ENCODE measurements at regions not wholly inside any gene's neighbourhood (a gene's known extent, or its start where the extent isn't known, plus 50 kb on each side); places are given as distances from the start of the nearest gene placed in this dataset.

DNA sequence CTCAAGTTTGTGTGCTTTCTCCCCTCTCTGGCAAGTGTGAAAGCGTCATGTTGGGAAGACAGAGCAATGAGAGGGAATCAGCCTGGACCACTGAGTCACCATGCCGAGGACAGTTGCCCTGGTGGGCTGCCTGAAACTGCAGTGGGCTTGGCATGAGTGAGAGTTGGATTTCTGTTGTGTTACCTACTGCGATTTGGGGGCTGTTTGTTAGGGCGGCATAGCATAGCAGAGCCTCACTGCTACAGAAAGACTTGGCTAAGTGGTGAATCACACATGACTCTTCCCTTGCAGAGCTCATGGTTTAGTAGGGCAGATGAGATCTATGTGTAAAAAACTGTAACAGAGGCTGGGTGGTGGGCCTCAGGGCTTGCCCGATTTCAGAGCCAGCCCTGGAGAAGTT lies 324.6 kb downstream of the C16orf95 start:
- POLR2A ChIA-PET, result no interaction called here
- TF ChIP-seq, protein P1, sequence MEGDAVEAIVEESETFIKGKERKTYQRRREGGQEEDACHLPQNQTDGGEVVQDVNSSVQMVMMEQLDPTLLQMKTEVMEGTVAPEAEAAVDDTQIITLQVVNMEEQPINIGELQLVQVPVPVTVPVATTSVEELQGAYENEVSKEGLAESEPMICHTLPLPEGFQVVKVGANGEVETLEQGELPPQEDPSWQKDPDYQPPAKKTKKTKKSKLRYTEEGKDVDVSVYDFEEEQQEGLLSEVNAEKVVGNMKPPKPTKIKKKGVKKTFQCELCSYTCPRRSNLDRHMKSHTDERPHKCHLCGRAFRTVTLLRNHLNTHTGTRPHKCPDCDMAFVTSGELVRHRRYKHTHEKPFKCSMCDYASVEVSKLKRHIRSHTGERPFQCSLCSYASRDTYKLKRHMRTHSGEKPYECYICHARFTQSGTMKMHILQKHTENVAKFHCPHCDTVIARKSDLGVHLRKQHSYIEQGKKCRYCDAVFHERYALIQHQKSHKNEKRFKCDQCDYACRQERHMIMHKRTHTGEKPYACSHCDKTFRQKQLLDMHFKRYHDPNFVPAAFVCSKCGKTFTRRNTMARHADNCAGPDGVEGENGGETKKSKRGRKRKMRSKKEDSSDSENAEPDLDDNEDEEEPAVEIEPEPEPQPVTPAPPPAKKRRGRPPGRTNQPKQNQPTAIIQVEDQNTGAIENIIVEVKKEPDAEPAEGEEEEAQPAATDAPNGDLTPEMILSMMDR (IDR thresholded peaks at IDR 0.05; ENCODE audit: insufficient read depth, low read length, missing control alignments), result no peak
- CTCF ChIA-PET, result interaction anchor here (1.0 kb wide), 1 partner anchor 428 kb away, joined by 3 read pairs; no protein-coding TSS in a partner anchor
- H3K4me3 ChIP-seq (ENCODE audit: low read depth, low read length), result no peak overlapping the region
- no peak for DNase-seq (ENCODE audit: low read depth, low spot score)

DNA sequence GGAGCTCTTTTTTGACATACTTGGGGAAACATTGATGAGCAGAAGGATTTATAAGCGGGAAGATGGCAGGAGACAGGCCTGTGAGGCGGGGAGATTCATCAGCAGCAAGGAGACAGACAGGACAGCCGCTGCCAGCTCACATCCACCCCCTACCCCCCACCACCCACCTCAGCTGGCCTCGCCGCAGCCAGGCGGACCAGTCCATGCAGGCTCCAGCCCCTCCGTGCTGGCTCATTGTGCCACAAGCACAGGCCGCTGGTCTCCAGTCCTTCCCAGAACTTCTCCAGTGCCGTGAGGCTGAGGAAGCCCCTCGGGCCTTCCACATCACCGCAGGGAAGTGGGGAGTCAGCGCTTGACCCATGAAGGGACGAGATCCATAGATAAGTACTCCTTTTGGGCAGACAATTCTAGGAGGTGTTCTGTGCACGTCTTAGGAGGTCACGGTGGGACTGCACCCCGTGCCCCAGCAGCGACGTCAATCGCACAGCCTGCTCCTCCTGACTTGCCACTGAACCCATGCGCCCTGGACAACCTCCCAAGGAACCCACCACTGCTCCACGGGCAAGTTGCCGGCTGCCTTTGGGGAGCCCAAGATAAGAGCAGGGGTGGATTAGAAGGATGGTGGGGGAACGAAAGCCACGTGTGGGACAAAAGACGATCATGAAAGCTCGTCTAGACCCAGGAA lies 323.6 kb downstream of the C16orf95 start:
- H3K4me3 ChIP-seq (ENCODE audit: low read depth, low read length), result no peak overlapping the region
- TF ChIP-seq, protein P1 (IDR thresholded peaks at IDR 0.05; ENCODE audit: insufficient read depth, low read length, missing control alignments), result no peak
- no peak for DNase-seq (ENCODE audit: low read depth, low spot score)
- CTCF ChIA-PET, result no interaction called here
- POLR2A ChIA-PET, result no interaction called here

DNA sequence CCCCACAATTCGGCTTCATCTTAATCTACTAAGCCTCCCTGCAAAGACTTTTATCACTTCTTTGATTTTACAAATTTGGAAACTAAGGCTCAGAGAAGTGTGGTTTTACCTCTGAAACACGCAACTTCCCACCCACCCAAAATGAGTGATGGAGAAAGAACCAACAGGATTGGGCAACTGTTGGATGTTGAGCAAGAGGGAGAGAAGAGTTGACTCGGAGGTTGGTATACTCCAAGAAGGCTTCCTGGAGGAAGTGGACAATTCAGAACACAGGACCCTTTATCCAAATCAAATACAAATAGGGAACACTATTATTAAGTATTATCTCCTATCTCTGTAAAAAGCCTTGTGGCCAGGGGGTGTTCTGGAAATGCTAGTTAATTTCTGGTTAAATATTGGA lies 323.0 kb downstream of the C16orf95 start:
- DNase-seq (ENCODE audit: low read depth, low spot score), result no peak

DNA sequence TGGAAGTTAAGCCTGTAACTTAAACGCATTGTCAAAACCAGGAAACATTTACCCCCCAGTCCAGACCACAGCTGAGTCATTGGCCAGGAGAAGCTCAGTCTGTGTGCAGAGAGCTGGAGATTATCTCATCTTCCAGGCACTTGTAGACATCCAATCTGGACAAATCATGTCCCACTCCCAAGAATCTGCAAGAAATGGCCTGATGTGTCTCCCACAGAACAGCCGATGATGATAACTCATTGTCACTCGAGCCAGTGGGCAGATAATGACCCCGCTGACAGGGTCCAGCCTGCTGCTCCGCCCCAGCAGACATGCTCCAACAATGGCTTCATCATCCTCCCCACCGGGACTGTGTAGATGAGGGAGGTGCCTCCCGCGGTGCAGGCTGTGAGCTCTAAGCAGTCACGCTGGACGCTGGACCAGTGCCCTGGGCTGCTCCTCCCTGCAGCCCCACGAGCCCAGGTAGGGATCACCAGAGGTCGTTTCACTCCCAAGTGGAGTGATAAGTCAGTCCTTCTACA lies 322.5 kb downstream of the C16orf95 start:
- peak; percentile 79 for DNase-seq (ENCODE audit: low read depth, low spot score)
- peak overlapping the region; percentile 45 for H3K4me3 ChIP-seq (ENCODE audit: low read depth, low read length)
- POLR2A ChIA-PET, result interaction anchor here (1.2 to 1.3 kb wide), 2 partner anchors 23 to 73 kb away, joined by 3 read pairs; no protein-coding TSS in a partner anchor
- CTCF ChIA-PET, result interaction anchor here (1.5 kb wide), 1 partner anchor 160 kb away, joined by 3 read pairs; no protein-coding TSS in a partner anchor
- TF ChIP-seq, protein P1 (IDR thresholded peaks at IDR 0.05; ENCODE audit: insufficient read depth, low read length, missing control alignments), result no peak

More for the DNA sequence above, 323.0 kb downstream of the C16orf95 start:
- TF ChIP-seq, protein P1 (IDR thresholded peaks at IDR 0.05; ENCODE audit: insufficient read depth, low read length, missing control alignments), result no peak
- no peak overlapping the region for H3K4me3 ChIP-seq (ENCODE audit: low read depth, low read length)
- ChIA-PET POLR2A (interaction anchor here (1.2 to 1.3 kb wide), 2 partner anchors 23 to 72 kb away, joined by 3 read pairs; no protein-coding TSS in a partner anchor), CTCF (no interaction called here)

DNA sequence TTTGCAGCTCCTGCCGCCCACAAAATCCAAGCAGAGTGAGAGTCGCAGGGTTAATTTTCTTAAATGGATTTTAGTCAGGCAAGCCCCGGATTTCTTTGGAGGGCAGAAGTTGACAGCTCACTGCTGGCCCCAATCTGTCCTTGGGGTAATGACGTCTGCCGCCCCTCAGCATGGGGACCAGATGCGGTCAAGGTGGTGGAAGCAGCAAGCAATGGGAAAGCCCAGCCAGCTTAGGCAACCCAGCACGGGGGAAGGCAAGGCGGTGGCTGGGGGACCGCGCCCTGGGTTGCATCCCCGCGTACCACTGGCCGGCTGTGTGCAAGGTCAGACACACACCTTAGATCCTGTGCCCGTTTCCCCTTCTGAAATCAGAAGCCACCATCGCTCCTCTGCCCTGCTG lies 321.7 kb downstream of the C16orf95 start:
- POLR2A ChIA-PET, result interaction anchor here (1.2 to 1.3 kb wide), 2 partner anchors 22 to 74 kb away, joined by 3 read pairs; no protein-coding TSS in a partner anchor
- TF ChIP-seq, protein P1 (IDR thresholded peaks at IDR 0.05; ENCODE audit: insufficient read depth, low read length, missing control alignments), result no peak
- H3K4me3 ChIP-seq (ENCODE audit: low read depth, low read length), result no peak overlapping the region
- CTCF ChIA-PET, result interaction anchor here (1.3 to 1.8 kb wide), 4 partner anchors 11 to 431 kb away, joined by 3 to 7 read pairs (median 4); no protein-coding TSS in a partner anchor
- DNase-seq (ENCODE audit: low read depth, low spot score), result no peak

DNA sequence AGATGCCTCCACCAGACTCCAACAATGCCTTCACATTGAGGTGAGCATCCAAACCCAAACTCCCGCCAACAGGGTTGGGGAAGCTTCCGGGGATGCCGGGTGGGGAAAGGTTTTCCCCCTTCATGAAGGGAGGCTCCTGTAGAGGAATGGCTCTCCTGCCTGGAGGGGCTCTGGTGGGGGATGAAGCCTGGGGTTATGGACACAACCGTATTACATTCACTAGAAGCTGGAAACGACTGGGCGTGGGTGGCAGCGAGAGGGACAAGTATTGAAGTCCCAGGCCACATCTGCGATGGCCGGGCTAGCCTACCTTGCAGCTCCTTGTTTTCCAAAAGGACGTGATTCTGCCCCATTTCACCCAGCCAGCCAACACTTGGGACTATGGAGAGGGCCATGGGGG lies 321.1 kb downstream of the C16orf95 start:
- H3K4me3 ChIP-seq (ENCODE audit: low read depth, low read length), result no peak overlapping the region
- DNase-seq (ENCODE audit: low read depth, low spot score), result no peak
- ChIA-PET POLR2A (no interaction called here), CTCF (interaction anchor here (1.3 to 1.8 kb wide), 4 partner anchors 10 to 432 kb away, joined by 3 to 7 read pairs (median 4); no protein-coding TSS in a partner anchor)
- TF ChIP-seq, protein P1 (IDR thresholded peaks at IDR 0.05; ENCODE audit: insufficient read depth, low read length, missing control alignments), result no peak
